GM12873 (cell line): ENCODE measurements at regions not wholly inside any gene's neighbourhood (a gene's known extent, or its start where the extent isn't known, plus 50 kb on each side); places are given as distances from the start of the nearest gene placed in this dataset.

Experiments
- TF ChIP-seq, protein P1 (sequence below): IDR thresholded peaks from 2 replicates; pipeline ENCODE4 v1.5.1; 2012; ENCODE audit warnings: low read depth, mild to moderate bottlenecking, moderate library complexity, low read length, control low read depth; ENCODE audit not compliant: insufficient read depth; ENCODE audit errors: missing control alignments

DNA sequence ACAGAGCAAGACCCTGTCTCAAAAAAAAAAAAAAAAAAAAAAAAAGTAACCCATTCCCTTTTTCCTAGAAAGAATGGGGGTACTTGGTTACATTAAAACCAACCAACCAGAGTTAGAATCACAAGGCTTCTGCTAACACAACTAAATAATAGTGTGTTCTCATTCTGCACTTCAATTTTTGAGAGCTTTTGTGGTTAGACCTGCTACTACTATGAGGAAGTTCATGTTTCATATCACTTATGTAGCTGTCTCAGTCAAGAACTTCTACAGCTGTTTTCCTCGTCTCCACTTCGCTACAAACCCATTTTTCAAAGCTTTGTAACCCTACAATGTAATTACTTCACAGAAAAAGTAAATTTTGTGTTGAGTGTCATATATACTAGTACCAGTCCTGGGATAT, 58.3 kb downstream of the PDHA2 start:
- TF ChIP-seq, protein P1, sequence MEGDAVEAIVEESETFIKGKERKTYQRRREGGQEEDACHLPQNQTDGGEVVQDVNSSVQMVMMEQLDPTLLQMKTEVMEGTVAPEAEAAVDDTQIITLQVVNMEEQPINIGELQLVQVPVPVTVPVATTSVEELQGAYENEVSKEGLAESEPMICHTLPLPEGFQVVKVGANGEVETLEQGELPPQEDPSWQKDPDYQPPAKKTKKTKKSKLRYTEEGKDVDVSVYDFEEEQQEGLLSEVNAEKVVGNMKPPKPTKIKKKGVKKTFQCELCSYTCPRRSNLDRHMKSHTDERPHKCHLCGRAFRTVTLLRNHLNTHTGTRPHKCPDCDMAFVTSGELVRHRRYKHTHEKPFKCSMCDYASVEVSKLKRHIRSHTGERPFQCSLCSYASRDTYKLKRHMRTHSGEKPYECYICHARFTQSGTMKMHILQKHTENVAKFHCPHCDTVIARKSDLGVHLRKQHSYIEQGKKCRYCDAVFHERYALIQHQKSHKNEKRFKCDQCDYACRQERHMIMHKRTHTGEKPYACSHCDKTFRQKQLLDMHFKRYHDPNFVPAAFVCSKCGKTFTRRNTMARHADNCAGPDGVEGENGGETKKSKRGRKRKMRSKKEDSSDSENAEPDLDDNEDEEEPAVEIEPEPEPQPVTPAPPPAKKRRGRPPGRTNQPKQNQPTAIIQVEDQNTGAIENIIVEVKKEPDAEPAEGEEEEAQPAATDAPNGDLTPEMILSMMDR: no peak

DNA sequence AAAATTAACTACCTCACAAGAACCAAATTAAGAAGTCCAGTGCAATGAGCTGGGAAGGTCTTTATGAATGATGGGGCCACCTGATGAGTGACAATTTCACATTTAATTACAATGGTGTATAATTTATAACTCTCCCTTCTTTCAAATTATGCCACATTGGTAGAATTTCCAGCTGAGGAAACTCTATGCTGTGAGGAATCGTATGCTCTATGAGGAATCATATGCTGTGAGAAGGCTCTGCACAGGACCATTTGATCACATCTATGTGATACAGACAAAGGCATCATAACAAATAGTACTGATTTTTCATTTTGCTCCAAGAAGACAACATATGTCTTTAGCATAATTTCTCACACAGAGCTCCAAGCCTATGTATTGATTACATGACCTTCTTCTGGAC, 69.3 kb downstream of the PDHA2 start:
- TF ChIP-seq, protein P1: no peak

- TF ChIP-seq, protein P1: no peak
These were observed 70.9 kb downstream of the PDHA2 start for GRCh38 chr4:95910749-95911148.

GRCh38 chr4:95921470-95921869, 81.6 kb downstream of the PDHA2 start:
- TF ChIP-seq, protein P1: no peak

- TF ChIP-seq, protein P1: no peak
These were observed 89.7 kb downstream of the PDHA2 start for GRCh38 chr4:95929448-95930064.

- TF ChIP-seq, protein P1: no peak
These were observed 99.2 kb downstream of the PDHA2 start for GRCh38 chr4:95939141-95939540.

GRCh38 chr4:95949136-95949765, 109.4 kb downstream of the PDHA2 start:
- TF ChIP-seq, protein P1: no peak
